SH-SY5Y (cell line): ENCODE measurements at regions not wholly inside any gene's neighbourhood (a gene's known extent, or its start where the extent isn't known, plus 50 kb on each side); places are given as distances from the start of the nearest gene placed in this dataset.

Experiments
- GATA2 ChIP-seq: IDR thresholded peaks from 2 replicates; pipeline ENCODE4 v1.6.1; 2011; ENCODE audit warnings: mild to moderate bottlenecking, low read depth, low read length
- GATA3 ChIP-seq: IDR thresholded peaks from 2 replicates; pipeline ENCODE4 v1.6.1; 2011; ENCODE audit warnings: low read depth, mild to moderate bottlenecking, low read length, moderate library complexity

DNA sequence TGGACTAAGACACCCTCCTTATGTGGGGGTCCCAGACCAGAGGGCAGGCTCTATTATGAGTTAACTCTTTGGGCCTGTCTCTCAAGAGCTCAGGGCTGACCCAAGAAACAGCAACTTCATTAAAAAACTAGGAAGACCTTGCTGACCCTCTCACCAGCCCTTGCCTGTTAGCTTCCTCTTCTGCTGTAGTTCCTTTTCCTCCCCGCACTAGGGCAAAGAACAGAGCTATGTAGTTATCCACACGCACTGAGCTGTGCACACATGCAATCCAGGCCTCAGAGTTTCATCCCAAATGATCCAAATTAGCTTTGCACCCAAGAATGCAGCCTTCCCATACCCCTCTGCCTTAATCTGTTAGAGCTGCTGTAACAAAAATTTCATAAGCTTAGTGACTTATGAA lies 539.6 kb upstream of the CADM1 start:
- TF ChIP-seq GATA2 (no peak), GATA3 (no peak)
